KOPT-K1 (cell line): ENCODE measurements at regions not wholly inside any gene's neighbourhood (a gene's known extent, or its start where the extent isn't known, plus 50 kb on each side); places are given as distances from the start of the nearest gene placed in this dataset.

ENCODE experiments used
- H3K27ac ChIP-seq: fragments of 200-600 bp; sonication (generic); 2 replicates; pipeline ENCODE4 v1.5.1; 2016; ENCODE audit warnings: antibody characterized with exemption, mild to moderate bottlenecking, low read depth, low read length; ENCODE audit not compliant: poor library complexity, severe bottlenecking
- H3K36me3 ChIP-seq: fragments of 200-600 bp; sonication (generic); 2 replicates; pipeline ENCODE4 v1.5.1; 2017; ENCODE audit warnings: antibody characterized with exemption, mild to moderate bottlenecking, low read length, moderate library complexity; ENCODE audit not compliant: insufficient read depth
- H3K9me3 ChIP-seq: fragments of 200-600 bp; sonication (generic); 2 replicates; pipeline ENCODE4 v1.5.1; 2017; ENCODE audit warnings: antibody characterized with exemption, low read length, mild to moderate bottlenecking; ENCODE audit not compliant: insufficient read depth, poor library complexity, severe bottlenecking

- H3K27ac ChIP-seq: no peak overlapping the region
- no peaks in the 10 kb centered on the region for H3K9me3 ChIP-seq
- no peaks in the 10 kb centered on the region for H3K36me3 ChIP-seq
Measured at GRCh38 chr20:39835130-39835842, 853.8 kb downstream of the MAFB start.

GRCh38 chr20:39830903-39831302 is 858.1 kb downstream of the MAFB start:
- Histone ChIP-seq H3K36me3 (no peaks in the 10 kb centered on the region), H3K27ac (no peak overlapping the region), H3K9me3 (no peaks in the 10 kb centered on the region)

- no peak overlapping the region for H3K27ac ChIP-seq
- no peaks in the 10 kb centered on the region for H3K9me3 ChIP-seq
- no peaks in the 10 kb centered on the region for H3K36me3 ChIP-seq
Measured at GRCh38 chr20:39829661-39830060, 859.4 kb downstream of the MAFB start.

GRCh38 chr20:39829256-39829655 is 859.8 kb downstream of the MAFB start:
- H3K36me3 ChIP-seq: no peaks in the 10 kb centered on the region
- no peaks in the 10 kb centered on the region for H3K9me3 ChIP-seq
- H3K27ac ChIP-seq: no peak overlapping the region

GRCh38 chr20:39825950-39826349 is 863.1 kb downstream of the MAFB start:
- H3K9me3 ChIP-seq: no peaks in the 10 kb centered on the region
- no peak overlapping the region for H3K27ac ChIP-seq
- H3K36me3 ChIP-seq: no peaks in the 10 kb centered on the region

GRCh38 chr20:39825524-39825923 is 863.4 kb downstream of the DHX35 start:
- no peak overlapping the region for H3K27ac ChIP-seq
- no peaks in the 10 kb centered on the region for H3K9me3 ChIP-seq

GRCh38 chr20:39823224-39823623 is 861.1 kb downstream of the DHX35 start:
- no peaks in the 10 kb centered on the region for H3K9me3 ChIP-seq
- no peaks in the 10 kb centered on the region for H3K36me3 ChIP-seq
- H3K27ac ChIP-seq: no peak overlapping the region

More at GRCh38 chr20:39825524-39825923, 863.4 kb downstream of the DHX35 start:
- H3K36me3 ChIP-seq: no peaks in the 10 kb centered on the region

GRCh38 chr20:39822667-39823066 is 860.5 kb downstream of the DHX35 start:
- Histone ChIP-seq H3K9me3 (no peaks in the 10 kb centered on the region), H3K27ac (no peak overlapping the region), H3K36me3 (no peaks in the 10 kb centered on the region)

- Histone ChIP-seq H3K36me3 (no peaks in the 10 kb centered on the region), H3K9me3 (no peaks in the 10 kb centered on the region), H3K27ac (no peak overlapping the region)
Measured at GRCh38 chr20:39813190-39813829, 851.2 kb downstream of the DHX35 start.

- H3K27ac ChIP-seq: no peak overlapping the region
- no peaks in the 10 kb centered on the region for H3K36me3 ChIP-seq
- no peaks in the 10 kb centered on the region for H3K9me3 ChIP-seq
Measured at GRCh38 chr20:39812116-39812515, 850.0 kb downstream of the DHX35 start.

- H3K36me3 ChIP-seq: no peaks in the 10 kb centered on the region
- H3K27ac ChIP-seq: no peak overlapping the region
Measured at GRCh38 chr20:39810309-39810708, 848.2 kb downstream of the DHX35 start.

GRCh38 chr20:39808613-39809012 is 846.5 kb downstream of the DHX35 start:
- H3K36me3 ChIP-seq: no peaks in the 10 kb centered on the region
- H3K27ac ChIP-seq: no peak overlapping the region
- no peaks in the 10 kb centered on the region for H3K9me3 ChIP-seq

More at GRCh38 chr20:39810309-39810708, 848.2 kb downstream of the DHX35 start:
- H3K9me3 ChIP-seq: no peaks in the 10 kb centered on the region

- no peaks in the 10 kb centered on the region for H3K9me3 ChIP-seq
- H3K36me3 ChIP-seq: no peaks in the 10 kb centered on the region
- H3K27ac ChIP-seq: no peak overlapping the region
Measured at GRCh38 chr20:39800548-39800947, 838.4 kb downstream of the DHX35 start.

GRCh38 chr20:39800111-39800510 is 838.0 kb downstream of the DHX35 start:
- Histone ChIP-seq H3K9me3 (no peaks in the 10 kb centered on the region), H3K27ac (no peak overlapping the region), H3K36me3 (no peaks in the 10 kb centered on the region)

- Histone ChIP-seq H3K27ac (no peak overlapping the region), H3K9me3 (no peaks in the 10 kb centered on the region), H3K36me3 (no peaks in the 10 kb centered on the region)
Measured at GRCh38 chr20:39799366-39799965, 837.3 kb downstream of the DHX35 start.
